Mesothelial cell of epicardium (in vitro differentiated cells): ENCODE measurements at regions not wholly inside any gene's neighbourhood (a gene's known extent, or its start where the extent isn't known, plus 50 kb on each side); places are given as distances from the start of the nearest gene placed in this dataset.

ENCODE experiments used
- DNase-seq, 2 experiments: peaks; one replicate each; pipeline ENCODE4 v3.0.0; 2021; ENCODE audit warnings: low spot score in 2 of 2; ENCODE audit not compliant: unreplicated experiment in 2 of 2
- H3K27ac Mint-ChIP-seq: 2 replicates; pipeline ENCODE4 v1.8.0; 2021; ENCODE audit warnings: mixed read lengths
- H3K27me3 Mint-ChIP-seq: 2 replicates; pipeline ENCODE4 v1.8.0; 2021; ENCODE audit warnings: low read depth, mixed read lengths
- H3K36me3 Mint-ChIP-seq: 2 replicates; pipeline ENCODE4 v1.8.0; 2021; ENCODE audit warnings: mixed read lengths
- H3K4me1 Mint-ChIP-seq: 2 replicates; pipeline ENCODE4 v1.8.0; 2021; ENCODE audit warnings: mixed read lengths
- H3K4me3 Mint-ChIP-seq: 2 replicates; pipeline ENCODE4 v1.8.0; 2021; ENCODE audit warnings: mild to moderate bottlenecking, moderate library complexity, mixed read lengths
- H3K9me3 Mint-ChIP-seq: 2 replicates; pipeline ENCODE4 v1.8.0; 2021; ENCODE audit warnings: mixed read lengths
- CTCF ChIP-seq: fragments of 200-600 bp; sonication (generic); IDR thresholded peaks from one replicate; pipeline ENCODE4 v1.5.0; 2021; ENCODE audit warnings: antibody characterized with exemption; ENCODE audit not compliant: unreplicated experiment

GRCh38 chr9:31335529-31336234, 1048.8 kb upstream of the ACO1 start:
- Mint-ChIP-seq H3K4me3 (no peak overlapping the region), H3K36me3 (no peaks in the 10 kb centered on the region), H3K27ac (no peak overlapping the region), H3K4me1 (no peaks in the 10 kb centered on the region), H3K27me3 (no peaks in the 10 kb centered on the region), H3K9me3 (no peaks in the 10 kb centered on the region)
- no peak for TF ChIP-seq CTCF
- no peak for DNase-seq

GRCh38 chr9:31336386-31336785, 1048.1 kb upstream of the ACO1 start:
- Mint-ChIP-seq H3K27me3 (no peaks in the 10 kb centered on the region), H3K36me3 (no peaks in the 10 kb centered on the region), H3K9me3 (no peaks in the 10 kb centered on the region), H3K4me1 (no peaks in the 10 kb centered on the region), H3K4me3 (no peak overlapping the region), H3K27ac (no peak overlapping the region)
- no peak for DNase-seq
- no peak for TF ChIP-seq CTCF

GRCh38 chr9:31336841-31337240, 1047.6 kb upstream of the ACO1 start:
- Mint-ChIP-seq H3K4me1 (no peaks in the 10 kb centered on the region), H3K36me3 (no peaks in the 10 kb centered on the region), H3K27me3 (no peaks in the 10 kb centered on the region), H3K27ac (no peak overlapping the region), H3K9me3 (no peaks in the 10 kb centered on the region), H3K4me3 (no peak overlapping the region)
- no peak for TF ChIP-seq CTCF
- no peak for DNase-seq

GRCh38 chr9:31347082-31347617, 1037.3 kb upstream of the ACO1 start:
- H3K27ac Mint-ChIP-seq: peak overlapping the region; percentile 56
- peaks cover 5% of the 10 kb centered on the region for H3K9me3 Mint-ChIP-seq
- peaks cover 3% of the 10 kb centered on the region for H3K27me3 Mint-ChIP-seq
- no peak for DNase-seq
- peaks cover 4% of the 10 kb centered on the region for H3K4me1 Mint-ChIP-seq
- no peaks in the 10 kb centered on the region for H3K36me3 Mint-ChIP-seq
- no peak overlapping the region for H3K4me3 Mint-ChIP-seq
- no peak for TF ChIP-seq CTCF

- Mint-ChIP-seq H3K27ac (no peak overlapping the region), H3K4me1 (no peaks in the 10 kb centered on the region), H3K4me3 (no peak overlapping the region), H3K9me3 (no peaks in the 10 kb centered on the region), H3K36me3 (no peaks in the 10 kb centered on the region), H3K27me3 (peaks cover 2% of the 10 kb centered on the region)
- TF ChIP-seq CTCF: no peak
- DNase-seq: no peak
Observed at GRCh38 chr9:31355159-31355882, 1029.1 kb upstream of the ACO1 start.
